GM13976 (cell line): ENCODE measurements at regions not wholly inside any gene's neighbourhood (a gene's known extent, or its start where the extent isn't known, plus 50 kb on each side); places are given as distances from the start of the nearest gene placed in this dataset.

ENCODE experiments used
- DNase-seq: peaks from one replicate; pipeline ENCODE4 v3.0.0; 2012; ENCODE audit warnings: low spot score
- CTCF ChIP-seq: IDR thresholded peaks from 2 replicates; pipeline ENCODE4 v1.5.1; 2012; ENCODE audit warnings: borderline replicate concordance, mild to moderate bottlenecking; ENCODE audit not compliant: insufficient read depth; ENCODE audit errors: extremely low read depth, missing control alignments, control extremely low read depth
- in situ Hi-C: fragments of 300-500 bp; cut with MboI; formaldehyde crosslinking; loops from one replicate; pipeline ENCODE4 v1.12.0; 2022; ENCODE audit warnings: low sequenced_read_pairs, mixed read lengths, inconsistent platforms; ENCODE audit not compliant: unreplicated experiment

DNA sequence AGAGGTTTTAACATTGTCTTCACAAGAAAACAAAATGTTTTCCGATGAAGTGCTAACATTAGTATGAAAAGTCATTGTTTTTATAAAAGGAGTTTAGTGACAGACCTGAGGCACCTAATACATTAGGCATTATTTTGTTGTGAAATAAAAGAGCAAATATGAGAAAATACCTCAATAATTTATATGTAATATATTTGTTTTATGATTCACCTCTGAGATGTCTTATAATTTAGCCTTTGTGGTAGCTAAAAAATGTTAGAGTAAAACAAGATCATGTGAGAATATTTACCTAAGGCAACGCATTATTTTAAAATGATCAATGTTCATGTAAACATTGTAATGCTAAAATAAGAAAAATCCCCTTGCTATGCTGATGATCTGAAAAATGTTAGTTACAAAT is 100.9 kb upstream of the WDFY3 start:
- DNase-seq = no peak

GRCh38 chr4:85078016-85078415 is 111.5 kb upstream of the WDFY3 start:
- no peak for TF ChIP-seq CTCF
- no peak for DNase-seq
- in situ Hi-C loops = no loop called here

More for the DNA sequence above, 100.9 kb upstream of the WDFY3 start:
- in situ Hi-C loops = no loop called here
- TF ChIP-seq CTCF = no peak

- in situ Hi-C loops = no loop called here
- TF ChIP-seq CTCF = no peak
- DNase-seq = no peak
Measured at GRCh38 chr4:85081196-85081595, 114.7 kb upstream of the WDFY3 start.

GRCh38 chr4:85084371-85085094 is 118.0 kb upstream of the WDFY3 start:
- peak; percentile 10 for DNase-seq
- peak; percentile 37 for TF ChIP-seq CTCF
- in situ Hi-C loops = no loop called here

DNA sequence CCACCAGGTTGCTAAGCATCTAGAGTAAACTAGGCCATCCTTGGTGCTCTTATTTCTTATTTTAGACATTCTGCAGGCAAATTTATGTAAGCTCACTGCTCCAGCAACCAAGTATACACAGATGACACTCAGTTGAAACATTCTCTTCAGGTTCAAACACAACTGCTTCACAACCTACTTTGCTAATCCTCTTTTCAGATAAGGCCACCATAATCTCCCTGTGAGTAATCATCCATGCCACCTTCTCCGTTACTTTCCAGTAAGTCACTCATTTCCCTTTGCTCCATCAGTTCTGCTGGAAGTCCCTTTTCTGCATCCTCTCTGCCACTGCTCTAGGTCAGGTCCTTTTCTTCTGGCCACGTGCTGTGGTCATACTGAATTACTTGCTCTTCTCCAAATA is 120.2 kb upstream of the WDFY3 start:
- in situ Hi-C loops = no loop called here

DNA sequence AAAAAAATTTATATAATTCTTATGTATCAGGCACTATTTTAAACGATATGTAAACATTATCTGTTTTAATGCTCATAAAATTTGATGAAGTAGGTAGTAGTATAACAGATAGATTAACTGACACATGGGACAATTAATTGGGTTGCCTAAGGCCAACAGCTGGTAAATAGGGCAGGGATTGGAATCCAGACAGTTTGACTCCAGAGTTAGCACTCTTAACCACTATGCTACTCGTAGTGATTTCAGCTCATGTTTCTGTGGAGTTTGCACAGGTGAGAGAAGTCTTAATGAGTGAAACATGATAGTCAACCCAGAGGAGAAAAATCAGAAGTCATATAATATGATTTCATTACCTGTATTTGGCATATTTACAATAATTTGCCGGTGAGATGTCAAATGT is 126.0 kb upstream of the WDFY3 start:
- no peak for DNase-seq
- no peak for TF ChIP-seq CTCF
- in situ Hi-C loops = no loop called here

More for the DNA sequence above, 120.2 kb upstream of the WDFY3 start:
- TF ChIP-seq CTCF = no peak
- no peak for DNase-seq
